8988T (cell line): ENCODE measurements at regions not wholly inside any gene's neighbourhood (a gene's known extent, or its start where the extent isn't known, plus 50 kb on each side); places are given as distances from the start of the nearest gene placed in this dataset.
"Not testable (repeated sequence)": the region's sequence is repeated elsewhere in the genome, so short reads cannot be mapped to it uniquely, and the experiment has no call there.

Experiments
- DNase-seq: peaks from one replicate; pipeline ENCODE4 v3.0.0; 2011

GRCh38 chr10:78441694-78442093 lies 408.0 kb downstream of the RPS24 start:
- DNase-seq: no peak

GRCh38 chr10:78442836-78443550 lies 409.3 kb downstream of the RPS24 start:
- DNase-seq: no peak

GRCh38 chr10:78443900-78444571 lies 410.4 kb downstream of the RPS24 start:
- DNase-seq: no peak

GRCh38 chr10:78444741-78445140 lies 411.1 kb downstream of the RPS24 start:
- DNase-seq: not testable (repeated sequence)

GRCh38 chr10:78445308-78445707 lies 411.6 kb downstream of the RPS24 start:
- no peak for DNase-seq

GRCh38 chr10:78448470-78448869 lies 414.8 kb downstream of the RPS24 start:
- no peak for DNase-seq

- no peak for DNase-seq
These were observed 415.3 kb downstream of the RPS24 start for GRCh38 chr10:78448994-78449418.

- DNase-seq: no peak
These were observed 415.9 kb downstream of the RPS24 start for GRCh38 chr10:78449554-78449953.

- DNase-seq: no peak
These were observed 416.6 kb downstream of the RPS24 start for GRCh38 chr10:78450239-78450638.

- DNase-seq: no peak
These were observed 417.3 kb downstream of the RPS24 start for GRCh38 chr10:78450807-78451485.

- DNase-seq: no peak
These were observed 417.9 kb downstream of the RPS24 start for GRCh38 chr10:78451592-78451991.

GRCh38 chr10:78454123-78454645 lies 420.5 kb downstream of the RPS24 start:
- DNase-seq: no peak

GRCh38 chr10:78455236-78455635 lies 421.6 kb downstream of the RPS24 start:
- DNase-seq: no peak

GRCh38 chr10:78455811-78456210 lies 422.1 kb downstream of the RPS24 start:
- DNase-seq: no peak

- no peak for DNase-seq
These were observed 423.2 kb downstream of the RPS24 start for GRCh38 chr10:78456649-78457400.

- DNase-seq: no peak
These were observed 424.3 kb downstream of the RPS24 start for GRCh38 chr10:78457804-78458482.

GRCh38 chr10:78458983-78459638 lies 425.4 kb downstream of the RPS24 start:
- DNase-seq: no peak

GRCh38 chr10:78459639-78460037 lies 426.0 kb downstream of the RPS24 start:
- DNase-seq: no peak

GRCh38 chr10:78460204-78460603 lies 426.5 kb downstream of the RPS24 start:
- no peak for DNase-seq

GRCh38 chr10:78461333-78461732 lies 427.7 kb downstream of the RPS24 start:
- no peak for DNase-seq

GRCh38 chr10:78462176-78462575 lies 428.5 kb downstream of the RPS24 start:
- no peak for DNase-seq

GRCh38 chr10:78462726-78463228 lies 429.1 kb downstream of the RPS24 start:
- DNase-seq: no peak
